NT2/D1 (cell line): ENCODE measurements at regions not wholly inside any gene's neighbourhood (a gene's known extent, or its start where the extent isn't known, plus 50 kb on each side); places are given as distances from the start of the nearest gene placed in this dataset.

ENCODE experiments used
- SUZ12 ChIP-seq: IDR thresholded peaks from 2 replicates; pipeline ENCODE4 v1.6.1; 2011; ENCODE audit not compliant: insufficient read length, insufficient read depth; ENCODE audit errors: extremely low read depth
- YY1 ChIP-seq: IDR thresholded peaks from 2 replicates; pipeline ENCODE4 v1.6.1; 2011; ENCODE audit not compliant: insufficient read length, insufficient read depth
- ZNF274 ChIP-seq: IDR thresholded peaks from 2 replicates; pipeline ENCODE4 v1.6.1; 2011; ENCODE audit warnings: mild to moderate bottlenecking, low read depth, low read length

GRCh38 chr11:126135235-126136176 is 72.8 kb upstream of the CDON start:
- TF ChIP-seq ZNF274 = no peak
- TF ChIP-seq YY1 = no peak
- TF ChIP-seq SUZ12 = no peak
